ENCODE measurements at regions not wholly inside any gene's neighbourhood (a gene's known extent, or its start where the extent isn't known, plus 50 kb on each side); places are given as distances from the start of the nearest gene placed in this dataset.

DNA sequence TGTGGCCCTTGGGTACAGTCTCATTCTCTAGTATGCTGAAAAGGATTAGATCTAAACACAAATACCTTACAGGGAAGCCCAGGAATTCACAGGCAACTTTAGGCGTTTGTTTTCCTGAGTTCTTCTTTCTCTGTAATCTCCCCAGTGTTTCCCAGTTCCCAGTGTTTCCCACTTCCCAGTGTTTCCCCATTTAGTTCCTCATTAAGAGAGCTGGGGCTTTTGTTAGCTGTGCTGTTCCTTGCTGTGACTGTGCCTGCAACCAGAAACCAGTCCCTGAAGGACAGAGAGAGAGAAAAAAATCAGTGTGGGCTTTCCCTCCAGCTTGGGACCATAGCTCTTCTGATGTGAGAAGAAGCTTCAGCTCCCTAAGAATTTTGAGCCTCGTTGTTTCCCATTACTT is 802.9 kb upstream of the COBL start:
- TF ChIP-seq, protein P1, sequence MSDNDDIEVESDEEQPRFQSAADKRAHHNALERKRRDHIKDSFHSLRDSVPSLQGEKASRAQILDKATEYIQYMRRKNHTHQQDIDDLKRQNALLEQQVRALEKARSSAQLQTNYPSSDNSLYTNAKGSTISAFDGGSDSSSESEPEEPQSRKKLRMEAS (IDR thresholded peaks at IDR 0.05), result no peak

DNA sequence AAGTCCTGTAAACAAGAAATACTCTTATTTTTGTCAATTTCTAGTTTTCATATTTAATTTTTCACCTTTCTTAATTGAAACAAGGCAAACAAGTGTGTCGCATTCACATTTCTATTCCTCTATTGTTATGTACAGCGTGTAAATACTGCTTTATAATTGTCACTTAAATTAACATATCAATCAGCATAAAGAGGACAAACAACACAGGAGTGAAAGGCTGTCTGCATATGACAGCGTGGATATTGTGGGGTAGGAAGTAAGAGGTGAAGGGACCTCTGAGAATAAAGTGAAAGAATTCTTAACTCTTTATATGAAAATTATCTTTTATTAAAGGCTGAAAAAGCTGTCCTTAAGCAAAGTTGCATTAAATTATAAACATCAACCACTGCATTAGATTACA is 797.9 kb upstream of the COBL start:
- TF ChIP-seq, protein P1 (IDR thresholded peaks at IDR 0.05), result no peak
- TF ChIP-seq ZBTB7A (IDR thresholded peaks at IDR 0.05; ENCODE audit: low read depth), result no peak
- TF ChIP-seq YY1 (IDR thresholded peaks at IDR 0.05; ENCODE audit: low read depth), result no peak

DNA sequence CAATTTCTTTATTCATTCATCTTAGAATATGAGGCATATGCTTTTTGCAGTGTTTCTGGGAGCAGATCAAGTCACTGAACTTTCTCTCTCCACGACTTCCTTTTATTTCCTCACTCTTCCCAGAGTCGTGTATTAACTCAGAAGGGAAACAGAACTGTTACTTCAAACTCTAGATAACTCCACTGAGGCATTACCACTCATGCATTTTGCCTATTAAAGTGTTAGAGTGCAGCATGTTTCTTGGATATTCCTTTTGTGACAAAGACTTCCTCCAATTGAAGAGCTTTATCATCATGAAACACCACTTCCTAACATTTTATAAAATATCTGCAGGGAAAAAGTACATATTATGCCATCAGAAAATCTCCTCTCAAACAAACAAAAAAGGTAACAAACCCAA is 797.4 kb upstream of the COBL start:
- TF ChIP-seq CREB1 (IDR thresholded peaks at IDR 0.05; ENCODE audit: low read depth) (no peak), YY1 (IDR thresholded peaks at IDR 0.05; ENCODE audit: low read depth) (no peak), CEBPB (IDR thresholded peaks at IDR 0.05) (no peak), TEAD4 (IDR thresholded peaks at IDR 0.05) (no peak), NFIC (IDR thresholded peaks at IDR 0.05) (no peak), TCF12 (IDR thresholded peaks at IDR 0.05; ENCODE audit: low read depth) (no peak), EGR1 (IDR thresholded peaks at IDR 0.05) (no peak), TAF1 (IDR thresholded peaks at IDR 0.05; ENCODE audit: low read depth) (no peak)
- TF ChIP-seq, protein P1 (IDR thresholded peaks at IDR 0.05), result no peak

DNA sequence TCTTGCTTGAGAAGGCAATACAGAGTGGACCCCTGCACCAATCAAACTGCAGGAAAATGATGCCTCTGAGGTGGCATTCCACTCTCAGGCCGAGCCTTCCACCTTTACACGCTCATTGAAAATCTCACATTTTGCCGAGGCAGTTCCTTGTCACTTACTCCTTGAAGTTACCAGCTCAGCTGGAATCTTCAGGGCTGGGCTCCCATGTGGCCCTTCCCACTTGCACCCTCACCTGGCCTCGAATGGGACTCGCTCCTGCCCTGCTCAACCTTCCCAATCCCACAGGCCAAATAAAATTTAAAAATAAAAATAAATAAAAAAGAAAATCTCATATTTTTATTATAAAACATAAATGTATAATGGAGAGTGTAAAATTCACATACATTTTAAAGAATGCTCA is 790.7 kb upstream of the COBL start:
- no peak for TF ChIP-seq RAD21 (IDR thresholded peaks at IDR 0.05; ENCODE audit: low read depth)
- TF ChIP-seq ZBTB7A (IDR thresholded peaks at IDR 0.05; ENCODE audit: low read depth), result no peak
- no peak for TF ChIP-seq EP300 (IDR thresholded peaks at IDR 0.05; ENCODE audit: borderline replicate concordance)
- TF ChIP-seq, protein P1 (IDR thresholded peaks at IDR 0.05), result no peak
- TF ChIP-seq EGR1 (IDR thresholded peaks at IDR 0.05), result no peak
- TF ChIP-seq, protein P2, sequence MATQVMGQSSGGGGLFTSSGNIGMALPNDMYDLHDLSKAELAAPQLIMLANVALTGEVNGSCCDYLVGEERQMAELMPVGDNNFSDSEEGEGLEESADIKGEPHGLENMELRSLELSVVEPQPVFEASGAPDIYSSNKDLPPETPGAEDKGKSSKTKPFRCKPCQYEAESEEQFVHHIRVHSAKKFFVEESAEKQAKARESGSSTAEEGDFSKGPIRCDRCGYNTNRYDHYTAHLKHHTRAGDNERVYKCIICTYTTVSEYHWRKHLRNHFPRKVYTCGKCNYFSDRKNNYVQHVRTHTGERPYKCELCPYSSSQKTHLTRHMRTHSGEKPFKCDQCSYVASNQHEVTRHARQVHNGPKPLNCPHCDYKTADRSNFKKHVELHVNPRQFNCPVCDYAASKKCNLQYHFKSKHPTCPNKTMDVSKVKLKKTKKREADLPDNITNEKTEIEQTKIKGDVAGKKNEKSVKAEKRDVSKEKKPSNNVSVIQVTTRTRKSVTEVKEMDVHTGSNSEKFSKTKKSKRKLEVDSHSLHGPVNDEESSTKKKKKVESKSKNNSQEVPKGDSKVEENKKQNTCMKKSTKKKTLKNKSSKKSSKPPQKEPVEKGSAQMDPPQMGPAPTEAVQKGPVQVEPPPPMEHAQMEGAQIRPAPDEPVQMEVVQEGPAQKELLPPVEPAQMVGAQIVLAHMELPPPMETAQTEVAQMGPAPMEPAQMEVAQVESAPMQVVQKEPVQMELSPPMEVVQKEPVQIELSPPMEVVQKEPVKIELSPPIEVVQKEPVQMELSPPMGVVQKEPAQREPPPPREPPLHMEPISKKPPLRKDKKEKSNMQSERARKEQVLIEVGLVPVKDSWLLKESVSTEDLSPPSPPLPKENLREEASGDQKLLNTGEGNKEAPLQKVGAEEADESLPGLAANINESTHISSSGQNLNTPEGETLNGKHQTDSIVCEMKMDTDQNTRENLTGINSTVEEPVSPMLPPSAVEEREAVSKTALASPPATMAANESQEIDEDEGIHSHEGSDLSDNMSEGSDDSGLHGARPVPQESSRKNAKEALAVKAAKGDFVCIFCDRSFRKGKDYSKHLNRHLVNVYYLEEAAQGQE (IDR thresholded peaks at IDR 0.05; ENCODE audit: low read depth), result no peak
- TF ChIP-seq CEBPB (IDR thresholded peaks at IDR 0.05), result no peak
- no peak for TF ChIP-seq FOXM1 (IDR thresholded peaks at IDR 0.05; ENCODE audit: borderline replicate concordance, low read depth)
- TF ChIP-seq NFIC (IDR thresholded peaks at IDR 0.05), result no peak
- TF ChIP-seq, protein P3, sequence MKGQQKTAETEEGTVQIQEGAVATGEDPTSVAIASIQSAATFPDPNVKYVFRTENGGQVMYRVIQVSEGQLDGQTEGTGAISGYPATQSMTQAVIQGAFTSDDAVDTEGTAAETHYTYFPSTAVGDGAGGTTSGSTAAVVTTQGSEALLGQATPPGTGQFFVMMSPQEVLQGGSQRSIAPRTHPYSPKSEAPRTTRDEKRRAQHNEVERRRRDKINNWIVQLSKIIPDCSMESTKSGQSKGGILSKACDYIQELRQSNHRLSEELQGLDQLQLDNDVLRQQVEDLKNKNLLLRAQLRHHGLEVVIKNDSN (IDR thresholded peaks at IDR 0.05), result no peak
- TF ChIP-seq TCF12 (IDR thresholded peaks at IDR 0.05; ENCODE audit: low read depth), result no peak
- no peak for TF ChIP-seq CREB1 (IDR thresholded peaks at IDR 0.05; ENCODE audit: low read depth)
- no peak for TF ChIP-seq YY1 (IDR thresholded peaks at IDR 0.05; ENCODE audit: low read depth)

DNA sequence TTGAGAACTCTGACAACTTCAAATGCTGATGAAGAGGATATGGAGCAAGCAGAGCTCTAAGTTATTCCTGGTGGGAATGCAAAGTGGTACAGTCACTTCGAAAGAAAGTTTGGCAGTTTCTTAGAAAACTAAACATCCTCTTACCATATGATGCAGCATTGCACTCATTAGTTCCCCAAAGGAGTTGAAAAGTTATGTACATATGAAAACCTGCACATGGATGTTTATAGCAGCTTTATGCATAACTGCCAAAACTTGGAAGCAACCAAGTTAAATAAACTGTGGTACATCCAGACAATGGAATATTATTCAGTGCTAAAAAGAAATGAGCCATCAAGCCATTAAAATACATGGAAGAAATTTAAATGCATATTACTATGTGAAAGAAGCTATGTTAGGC is 779.3 kb upstream of the COBL start:
- TF ChIP-seq, protein P3 (IDR thresholded peaks at IDR 0.05), result no peak
- TF ChIP-seq, protein P2 (IDR thresholded peaks at IDR 0.05; ENCODE audit: low read depth), result no peak
- no peak for TF ChIP-seq YY1 (IDR thresholded peaks at IDR 0.05; ENCODE audit: low read depth)
- TF ChIP-seq, protein P1 (IDR thresholded peaks at IDR 0.05), result no peak

DNA sequence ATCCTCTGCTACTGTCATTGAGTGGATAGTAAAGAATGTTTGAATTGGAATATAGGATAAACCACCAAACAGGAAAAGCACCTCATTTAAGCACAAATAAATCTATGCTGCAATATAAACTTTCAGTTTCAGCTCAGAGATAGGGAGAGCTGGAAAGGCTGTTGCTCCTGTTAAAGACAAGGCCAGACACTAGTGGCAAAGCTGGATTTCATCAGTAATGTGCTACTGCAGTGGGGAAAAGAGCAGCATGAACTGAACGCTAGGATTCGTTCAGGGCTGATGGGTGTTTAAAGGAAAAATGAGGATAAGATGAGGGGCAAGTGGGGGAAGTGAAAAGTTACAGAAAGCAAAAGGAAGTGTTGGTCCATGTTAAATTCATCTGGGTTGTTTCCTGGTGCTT is 775.4 kb upstream of the COBL start:
- TF ChIP-seq, protein P2 (IDR thresholded peaks at IDR 0.05; ENCODE audit: low read depth), result no peak
- TF ChIP-seq EGR1 (IDR thresholded peaks at IDR 0.05), result no peak
- no peak for TF ChIP-seq TAF1 (IDR thresholded peaks at IDR 0.05; ENCODE audit: low read depth)
- TF ChIP-seq TCF12 (IDR thresholded peaks at IDR 0.05; ENCODE audit: low read depth), result no peak
- no peak for TF ChIP-seq YY1 (IDR thresholded peaks at IDR 0.05; ENCODE audit: low read depth)
- no peak for TF ChIP-seq TEAD4 (IDR thresholded peaks at IDR 0.05)
- no peak for TF ChIP-seq EP300 (IDR thresholded peaks at IDR 0.05; ENCODE audit: borderline replicate concordance)
- no peak for TF ChIP-seq CREB1 (IDR thresholded peaks at IDR 0.05; ENCODE audit: low read depth)
- TF ChIP-seq RAD21 (IDR thresholded peaks at IDR 0.05; ENCODE audit: low read depth), result no peak
- no peak for TF ChIP-seq NFIC (IDR thresholded peaks at IDR 0.05)
- TF ChIP-seq, protein P3 (IDR thresholded peaks at IDR 0.05), result no peak
- TF ChIP-seq, protein P1 (IDR thresholded peaks at IDR 0.05), result no peak
- TF ChIP-seq ZBTB7A (IDR thresholded peaks at IDR 0.05; ENCODE audit: low read depth), result no peak
- no peak for TF ChIP-seq FOXM1 (IDR thresholded peaks at IDR 0.05; ENCODE audit: borderline replicate concordance, low read depth)
- no peak for TF ChIP-seq CEBPB (IDR thresholded peaks at IDR 0.05)

Measured in Ishikawa (cell line).